Upper lobe of left lung (tissue), 6 donors: ENCODE measurements at regions not wholly inside any gene's neighbourhood (a gene's known extent, or its start where the extent isn't known, plus 50 kb on each side); places are given as distances from the start of the nearest gene placed in this dataset.

Experiments used
- ATAC-seq, 2 donors: fragments of 200-7000 bp; cut with Tn5 transposase; one replicate each; pipeline ENCODE4 v1.9.1; 2022; ENCODE audit warnings: mild to moderate bottlenecking in 2 of 2, moderate library complexity in 2 of 2; ENCODE audit not compliant: low FRiP score in 2 of 2
- DNase-seq, 2 donors: peaks; one replicate each; pipeline ENCODE4 v3.0.0-alpha.2; 2019 to 2020
- H3K27ac ChIP-seq, 4 donors: fragments of 200-600 bp; sonication (generic); one replicate each; pipeline ENCODE4 v1.5.1; 2016 to 2019
- H3K27me3 ChIP-seq, 4 donors: fragments of 200-600 bp; sonication (generic); one replicate each; pipeline ENCODE4 v1.5.1; 2017 to 2019
- H3K36me3 ChIP-seq, 4 donors: fragments of 200-600 bp; sonication (generic); one replicate each; pipeline ENCODE4 v1.5.1; 2016 to 2019
- H3K4me1 ChIP-seq, 4 donors: fragments of 200-600 bp; sonication (generic); one replicate each; pipeline ENCODE4 v1.5.1; 2018 to 2019
- H3K4me3 ChIP-seq, 4 donors: fragments of 200-600 bp; sonication (generic); one replicate each; pipeline ENCODE4 v1.5.1; 2017 to 2019; ENCODE audit warnings: mild to moderate bottlenecking in 2 of 4, moderate library complexity in 1 of 4
- H3K9me3 ChIP-seq, 4 donors: fragments of 200-600 bp; sonication (generic); one replicate each; pipeline ENCODE4 v1.5.1; 2018 to 2019
- CTCF ChIP-seq, 6 experiments: fragments of 450-650 bp in 4 of 6; fragments of 200-600 bp in 2 of 6; sonication (generic) in 2 of 6; IDR thresholded peaks; one replicate each; pipeline ENCODE4 v1.5.1; 2016 to 2019; ENCODE audit warnings: antibody characterized with exemption in 6 of 6
- EP300 ChIP-seq, 4 donors: sonication (generic); formaldehyde crosslinking; IDR thresholded peaks; one replicate each; pipeline ENCODE4 v1.5.1; 2017; ENCODE audit warnings: antibody characterized with exemption in 4 of 4, control low read depth in 2 of 4
- POLR2A ChIP-seq, 4 donors: fragments of 450-650 bp; IDR thresholded peaks; one replicate each; pipeline ENCODE4 v1.5.1; 2016 to 2017; ENCODE audit warnings: antibody characterized with exemption in 4 of 4, mild to moderate bottlenecking in 2 of 4
- POLR2AphosphoS5 ChIP-seq, 2 donors: sonication (generic); formaldehyde crosslinking; IDR thresholded peaks; one replicate each; pipeline ENCODE4 v1.5.1; 2017; ENCODE audit warnings: antibody characterized with exemption in 2 of 2
- WGBS, 2 donors: methylation state at CpG; one replicate each; pipeline ENCODE4 v1.1.5; 2017 to 2018; 5-methylcytosine and 5-hydroxymethylcytosine counted together
- donor health status: DM: no; HTN: no; CAD: no; lungs with moderate emphysema.
- donor health status: DM: no; HTN: yes; CAD: no; lungs with severe emphysema.

GRCh38 chr4:138509346-138509745, 267.2 kb upstream of the SLC7A11 start:
- 42 to 89% methylated on average over 1 of the region's 1 CpG for whole genome bisulfite sequencing, 2 donors
- Histone ChIP-seq H3K36me3 (no peaks in the 10 kb centered on the region), H3K4me3 (no peak overlapping the region), H3K27me3 (no peaks in the 10 kb centered on the region), H3K9me3 (no peaks in the 10 kb centered on the region), H3K27ac (no peak overlapping the region), H3K4me1 (no peaks in the 10 kb centered on the region)
- no peak for ATAC-seq
- no peak for DNase-seq
- TF ChIP-seq CTCF (IDR thresholded peaks at IDR 0.05) (no peak), EP300 (IDR thresholded peaks at IDR 0.05) (no peak), POLR2A (IDR thresholded peaks at IDR 0.05) (no peak), POLR2AphosphoS5 (IDR thresholded peaks at IDR 0.05) (no peak)

GRCh38 chr4:138507522-138507921, 265.4 kb upstream of the SLC7A11 start:
- TF ChIP-seq EP300 (IDR thresholded peaks at IDR 0.05): no peak
- TF ChIP-seq CTCF (IDR thresholded peaks at IDR 0.05): no peak
- no peak for TF ChIP-seq POLR2A (IDR thresholded peaks at IDR 0.05)
- no peak for TF ChIP-seq POLR2AphosphoS5 (IDR thresholded peaks at IDR 0.05)
- Histone ChIP-seq H3K36me3 (no peaks in the 10 kb centered on the region), H3K4me3 (no peak overlapping the region), H3K9me3 (peaks cover 0 to 3% (median 1%) of the 10 kb centered on the region in 4 donors), H3K27me3 (no peaks in the 10 kb centered on the region), H3K27ac (no peak overlapping the region), H3K4me1 (no peaks in the 10 kb centered on the region)
- no peak for ATAC-seq
- 57 to 65% methylated on average over 2 of the region's 2 CpGs for WGBS, 2 donors
- DNase-seq: no peak

GRCh38 chr4:138501614-138502013, 259.5 kb upstream of the SLC7A11 start:
- 81 to 82% methylated on average over 1 of the region's 1 CpG for WGBS, 2 donors
- ATAC-seq (no peak), DNase-seq (no peak)
- H3K4me3 ChIP-seq: no peak overlapping the region
- TF ChIP-seq CTCF (IDR thresholded peaks at IDR 0.05) (no peak), POLR2A (IDR thresholded peaks at IDR 0.05) (no peak), EP300 (IDR thresholded peaks at IDR 0.05) (no peak), POLR2AphosphoS5 (IDR thresholded peaks at IDR 0.05) (no peak)
- no peaks in the 10 kb centered on the region for H3K4me1 ChIP-seq
- no peaks in the 10 kb centered on the region for H3K36me3 ChIP-seq
- H3K9me3 ChIP-seq: peaks cover 2 to 11% (median 3%) of the 10 kb centered on the region in 4 donors
- no peak overlapping the region for H3K27ac ChIP-seq
- H3K27me3 ChIP-seq: no peaks in the 10 kb centered on the region

GRCh38 chr4:138500869-138501268, 258.7 kb upstream of the SLC7A11 start:
- ATAC-seq: no peak
- H3K36me3 ChIP-seq: no peaks in the 10 kb centered on the region
- WGBS, 2 donors: 58 to 66% methylated on average over 1 of the region's 1 CpG
- no peak overlapping the region for H3K4me3 ChIP-seq
- no peak for DNase-seq
- H3K27ac ChIP-seq: no peak overlapping the region
- TF ChIP-seq POLR2AphosphoS5 (IDR thresholded peaks at IDR 0.05) (no peak), EP300 (IDR thresholded peaks at IDR 0.05) (no peak), CTCF (IDR thresholded peaks at IDR 0.05) (no peak), POLR2A (IDR thresholded peaks at IDR 0.05) (no peak)
- H3K9me3 ChIP-seq: peaks cover 2 to 11% (median 3%) of the 10 kb centered on the region in 4 donors
- no peaks in the 10 kb centered on the region for H3K27me3 ChIP-seq
- no peaks in the 10 kb centered on the region for H3K4me1 ChIP-seq

- H3K36me3 ChIP-seq: no peaks in the 10 kb centered on the region
- H3K4me3 ChIP-seq: no peak overlapping the region
- TF ChIP-seq EP300 (IDR thresholded peaks at IDR 0.05) (no peak), POLR2A (IDR thresholded peaks at IDR 0.05) (no peak), POLR2AphosphoS5 (IDR thresholded peaks at IDR 0.05) (no peak), CTCF (IDR thresholded peaks at IDR 0.05) (no peak)
- WGBS, 2 donors: 100% methylated on average over 2 of the region's 2 CpGs; no CpG with 5 or more reads in 1 of the 2 donors
- H3K27me3 ChIP-seq: no peaks in the 10 kb centered on the region
- H3K27ac ChIP-seq: no peak overlapping the region
- DNase-seq (no peak), ATAC-seq (no peak)
- peaks cover 2 to 11% (median 3%) of the 10 kb centered on the region in 4 donors for H3K9me3 ChIP-seq
- H3K4me1 ChIP-seq: no peaks in the 10 kb centered on the region
Observed at GRCh38 chr4:138499627-138500026, 257.5 kb upstream of the SLC7A11 start.
